ENCODE measurements at regions not wholly inside any gene's neighbourhood (a gene's known extent, or its start where the extent isn't known, plus 50 kb on each side); places are given as distances from the start of the nearest gene placed in this dataset.

- no peak overlapping the region for H3K4me2 ChIP-seq (ENCODE audit: control insufficient read depth, insufficient read depth)
- no peaks in the 10 kb centered on the region for H3K4me1 ChIP-seq (ENCODE audit: control insufficient read depth, insufficient read depth, low read length)
- intact Hi-C loops (cut with micrococcal nuclease; ENCODE audit: unreplicated experiment): no loop called here
- RAD21 ChIA-PET (ENCODE audit: unreplicated experiment): no interaction called here
- WGBS (ENCODE audit: insufficient coverage, insufficient replicate concordance, low lambda C conversion rate, missing lambda C conversion rate): 3% methylated on average over 2 of the region's 2 CpGs
- H4K20me1 ChIP-seq (ENCODE audit: control insufficient read depth, insufficient read depth): no peaks in the 10 kb centered on the region
- no peak overlapping the region for H3K4me3 ChIP-seq
- in situ Hi-C loops (cut with MboI): no loop called here
- H3K36me3 ChIP-seq (ENCODE audit: control insufficient read depth in 2 of 2, insufficient read depth in 2 of 2, low read length in 1 of 2): no peaks in the 10 kb centered on the region
- SMC1A ChIA-PET (ENCODE audit: uncharacterized antibody, unreplicated experiment): interaction anchor here (1.4 kb wide), 1 partner anchor 22 kb away, joined by 4 read pairs; no protein-coding TSS in a partner anchor
- CTCF ChIA-PET: no interaction called here
- TF ChIP-seq CHD2 (IDR thresholded peaks at IDR 0.05; ENCODE audit: borderline replicate concordance, low read depth, low read length) (no peak), NRF1 (conservative IDR thresholded peaks at IDR 0.05; ENCODE audit: low read depth, low read length) (no peak), SREBF1 (IDR thresholded peaks at IDR 0.05; ENCODE audit: low read length) (no peak), RAD21 (IDR thresholded peaks at IDR 0.05; ENCODE audit: insufficient read depth, low read depth, low read length) (no peak), YBX1 (IDR thresholded peaks at IDR 0.05) (no peak), IRF4 (IDR thresholded peaks at IDR 0.05; ENCODE audit: low read depth, low read length) (no peak), CBX3 (IDR thresholded peaks at IDR 0.05; ENCODE audit: borderline replicate concordance, low read depth) (no peak), RELA (IDR thresholded peaks at IDR 0.05; ENCODE audit: borderline replicate concordance, partially characterized antibody) (no peak), CTCF (IDR thresholded peaks at IDR 0.05 in 2 of 3, conservative IDR thresholded peaks at IDR 0.05 in 1 of 3; ENCODE audit: control insufficient read depth in 2 of 3, extremely low read depth in 1 of 3, insufficient read depth in 1 of 3, low read depth in 3 of 3, low read length in 3 of 3) (no peak), ZNF274 (IDR thresholded peaks at IDR 0.05; ENCODE audit: insufficient read depth, insufficient read length) (no peak), RCOR1 (conservative IDR thresholded peaks at IDR 0.05; ENCODE audit: low read depth, low read length) (no peak), HCFC1 (IDR thresholded peaks at IDR 0.05; ENCODE audit: low read length) (no peak), ZNF217 (IDR thresholded peaks at IDR 0.05) (no peak)
- TF ChIP-seq, protein P1, sequence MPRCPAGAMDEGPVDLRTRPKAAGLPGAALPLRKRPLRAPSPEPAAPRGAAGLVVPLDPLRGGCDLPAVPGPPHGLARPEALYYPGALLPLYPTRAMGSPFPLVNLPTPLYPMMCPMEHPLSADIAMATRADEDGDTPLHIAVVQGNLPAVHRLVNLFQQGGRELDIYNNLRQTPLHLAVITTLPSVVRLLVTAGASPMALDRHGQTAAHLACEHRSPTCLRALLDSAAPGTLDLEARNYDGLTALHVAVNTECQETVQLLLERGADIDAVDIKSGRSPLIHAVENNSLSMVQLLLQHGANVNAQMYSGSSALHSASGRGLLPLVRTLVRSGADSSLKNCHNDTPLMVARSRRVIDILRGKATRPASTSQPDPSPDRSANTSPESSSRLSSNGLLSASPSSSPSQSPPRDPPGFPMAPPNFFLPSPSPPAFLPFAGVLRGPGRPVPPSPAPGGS (IDR thresholded peaks at IDR 0.05; ENCODE audit: borderline replicate concordance, insufficient read depth, low read depth, low read length, poor library complexity, severe bottlenecking): no peak
- TF ChIP-seq, protein P2, sequence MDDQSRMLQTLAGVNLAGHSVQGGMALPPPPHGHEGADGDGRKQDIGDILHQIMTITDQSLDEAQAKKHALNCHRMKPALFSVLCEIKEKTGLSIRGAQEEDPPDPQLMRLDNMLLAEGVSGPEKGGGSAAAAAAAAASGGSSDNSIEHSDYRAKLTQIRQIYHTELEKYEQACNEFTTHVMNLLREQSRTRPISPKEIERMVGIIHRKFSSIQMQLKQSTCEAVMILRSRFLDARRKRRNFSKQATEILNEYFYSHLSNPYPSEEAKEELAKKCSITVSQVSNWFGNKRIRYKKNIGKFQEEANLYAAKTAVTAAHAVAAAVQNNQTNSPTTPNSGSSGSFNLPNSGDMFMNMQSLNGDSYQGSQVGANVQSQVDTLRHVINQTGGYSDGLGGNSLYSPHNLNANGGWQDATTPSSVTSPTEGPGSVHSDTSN (IDR thresholded peaks at IDR 0.05; ENCODE audit: insufficient replicate concordance, low read depth, low read length): no peak
- H3K9me3 ChIP-seq (replicated peaks; ENCODE audit: control insufficient read depth, insufficient read depth, low read length): no peaks in the 10 kb centered on the region
- no peak for DNase-seq (ENCODE audit: low read depth, low spot score)
- BruUV-seq (replicated peaks): no TSS peak
- no peaks in the 10 kb centered on the region for H3K79me2 ChIP-seq (ENCODE audit: control insufficient read depth, insufficient read depth, low read length)
- H2AFZ ChIP-seq (ENCODE audit: control insufficient read depth, low read depth, low read length): no peak overlapping the region
- no peak for ATAC-seq
- H3K27me3 ChIP-seq (replicated peaks in 1 of 2; ENCODE audit: control insufficient read depth in 2 of 2, insufficient read depth in 2 of 2, low read length in 1 of 2): no peaks in the 10 kb centered on the region
- POLR2A ChIA-PET: no interaction called here
- FAIRE-seq: no peak
- no peak overlapping the region for H3K27ac ChIP-seq (ENCODE audit: control insufficient read depth, insufficient read depth)
- H3K9ac ChIP-seq (ENCODE audit: control insufficient read depth, insufficient read depth, low read length): no peak overlapping the region
These were observed 679.1 kb upstream of the CDH2 start for GRCh38 chr18:28855989-28856388.
